ENCODE measurements at regions not wholly inside any gene's neighbourhood (a gene's known extent, or its start where the extent isn't known, plus 50 kb on each side); places are given as distances from the start of the nearest gene placed in this dataset.
"Not testable (repeated sequence)": the region's sequence is repeated elsewhere in the genome, so short reads cannot be mapped to it uniquely, and the experiment has no call there.

- peak; percentile 66 for DNase-seq
Observed at GRCh38 chr12:92987362-92987761, 58.3 kb upstream of the EEA1 start.

DNA sequence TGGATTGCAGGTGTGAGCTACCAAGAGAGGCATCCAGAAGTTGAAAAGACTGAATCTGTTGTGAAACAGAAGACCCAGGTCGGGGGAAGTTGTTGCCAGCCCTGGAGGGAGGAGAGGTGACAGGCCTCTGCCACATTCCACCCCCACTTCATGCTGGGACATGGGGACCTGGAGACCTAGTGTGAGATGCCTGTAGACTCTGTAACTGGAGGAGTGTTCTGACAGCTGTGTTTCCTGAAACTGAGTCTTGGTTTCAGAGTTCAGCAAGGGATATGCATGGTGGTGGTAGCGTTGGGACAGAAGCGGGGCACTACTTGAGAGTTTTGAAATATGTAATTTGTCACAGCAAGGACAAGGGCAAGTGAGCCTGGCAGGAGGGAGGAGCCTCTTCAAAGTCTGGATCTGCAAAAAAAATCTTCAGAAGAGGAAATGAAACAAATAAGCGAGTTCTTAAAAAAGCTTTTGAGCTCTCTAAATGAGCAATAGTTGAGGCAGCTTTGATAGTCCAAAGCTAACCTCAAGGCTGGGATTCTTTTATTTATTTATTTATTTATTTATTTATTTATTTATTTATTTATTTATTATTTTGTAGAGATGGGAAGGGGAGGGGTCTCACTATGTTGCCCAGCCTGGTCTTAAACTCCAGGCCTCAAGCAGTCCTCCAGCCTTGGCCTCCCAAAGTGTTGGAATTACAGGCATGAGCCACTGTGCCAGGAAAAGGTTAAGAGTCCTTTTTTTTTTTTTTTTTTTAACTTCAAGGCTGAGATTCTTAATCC is 58.9 kb upstream of the EEA1 start:
- DNase-seq, result peak; percentile 74

- DNase-seq, result no peak
Observed at GRCh38 chr12:92988622-92989130, 59.6 kb upstream of the EEA1 start.

DNA sequence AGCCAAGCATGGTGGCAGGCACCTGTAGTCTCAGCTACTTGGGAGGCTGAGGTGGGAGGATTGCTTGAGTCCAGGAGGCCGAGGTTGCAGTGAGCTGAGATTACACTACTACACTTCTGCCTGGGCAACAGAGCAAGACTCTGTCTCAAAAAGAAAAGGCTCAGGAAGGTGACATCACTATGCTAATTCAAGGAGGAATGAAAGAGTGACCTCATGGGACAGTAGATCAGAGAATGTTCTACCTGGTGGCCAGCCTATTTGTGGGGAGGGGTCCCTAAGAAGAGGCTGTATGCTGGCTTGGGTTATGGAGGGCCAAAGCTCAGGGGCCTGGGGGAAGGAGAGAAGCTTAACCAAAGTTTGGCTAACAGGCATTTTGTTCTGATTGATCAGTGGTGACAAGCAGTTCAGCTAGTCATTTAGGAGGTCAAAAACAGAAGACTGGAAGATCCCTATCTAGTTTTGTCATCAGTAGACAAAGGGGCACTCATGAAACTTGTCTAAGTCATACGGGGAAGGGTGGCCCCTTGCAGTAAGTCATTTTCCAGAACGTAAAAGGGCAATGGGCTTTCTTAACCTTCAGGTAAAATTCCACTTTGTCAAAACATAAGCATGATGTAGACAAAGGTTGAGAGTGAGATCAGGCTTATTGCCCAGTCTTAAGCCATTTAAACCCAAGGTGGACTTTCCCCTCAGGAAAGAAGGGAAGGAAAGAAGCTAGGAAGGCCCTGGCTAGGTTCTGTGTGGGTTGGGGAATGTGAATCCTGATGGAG is 60.8 kb upstream of the EEA1 start:
- DNase-seq, result peak; percentile 50

DNA sequence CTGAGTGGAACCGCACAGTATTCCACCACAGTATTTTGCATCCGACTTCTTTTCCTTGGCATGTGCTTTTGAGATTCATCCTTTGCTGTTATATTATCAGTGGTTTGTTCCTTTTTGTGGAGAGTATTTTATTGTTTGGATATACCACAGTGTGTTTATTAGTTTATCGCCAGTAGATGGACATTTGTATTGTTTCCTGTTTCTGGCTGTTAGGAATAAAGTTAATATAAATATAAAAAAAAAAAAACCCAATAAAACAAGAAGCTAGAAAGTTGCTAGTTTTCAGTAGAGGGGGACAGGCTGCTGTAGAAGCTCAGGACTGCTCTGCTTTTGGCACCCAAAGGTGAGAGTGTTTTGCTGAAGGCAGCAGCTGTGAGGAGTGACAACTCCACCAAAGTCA is 62.0 kb upstream of the EEA1 start:
- DNase-seq, result no peak

- no peak for DNase-seq
Observed at GRCh38 chr12:92992041-92992440, 62.9 kb upstream of the EEA1 start.

DNA sequence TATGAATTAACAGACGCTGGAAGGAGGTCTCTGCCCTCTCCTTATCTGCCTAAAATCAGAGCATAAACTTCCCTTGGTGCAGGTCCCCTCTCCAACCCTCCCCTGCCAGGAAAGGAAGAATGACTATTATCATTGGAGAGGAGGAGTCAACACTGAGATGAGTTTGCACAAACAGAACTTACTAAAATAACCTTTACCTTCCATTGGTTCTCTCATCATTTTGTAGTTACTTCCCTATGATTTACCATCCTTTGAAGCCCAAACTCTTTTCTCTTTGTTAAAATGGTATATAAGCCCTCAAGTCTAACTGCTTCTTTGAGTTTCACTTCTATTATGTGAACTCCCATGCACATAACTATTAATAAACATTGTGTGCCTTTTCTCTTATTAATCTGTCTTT is 64.2 kb upstream of the EEA1 start:
- DNase-seq, result no peak

- no peak for DNase-seq
Observed at GRCh38 chr12:92995258-92995903, 66.3 kb upstream of the EEA1 start.

GRCh38 chr12:93000026-93000425 is 70.9 kb upstream of the EEA1 start:
- DNase-seq, result no peak

- DNase-seq, result no peak
Observed at GRCh38 chr12:93001407-93001806, 72.3 kb upstream of the EEA1 start.

DNA sequence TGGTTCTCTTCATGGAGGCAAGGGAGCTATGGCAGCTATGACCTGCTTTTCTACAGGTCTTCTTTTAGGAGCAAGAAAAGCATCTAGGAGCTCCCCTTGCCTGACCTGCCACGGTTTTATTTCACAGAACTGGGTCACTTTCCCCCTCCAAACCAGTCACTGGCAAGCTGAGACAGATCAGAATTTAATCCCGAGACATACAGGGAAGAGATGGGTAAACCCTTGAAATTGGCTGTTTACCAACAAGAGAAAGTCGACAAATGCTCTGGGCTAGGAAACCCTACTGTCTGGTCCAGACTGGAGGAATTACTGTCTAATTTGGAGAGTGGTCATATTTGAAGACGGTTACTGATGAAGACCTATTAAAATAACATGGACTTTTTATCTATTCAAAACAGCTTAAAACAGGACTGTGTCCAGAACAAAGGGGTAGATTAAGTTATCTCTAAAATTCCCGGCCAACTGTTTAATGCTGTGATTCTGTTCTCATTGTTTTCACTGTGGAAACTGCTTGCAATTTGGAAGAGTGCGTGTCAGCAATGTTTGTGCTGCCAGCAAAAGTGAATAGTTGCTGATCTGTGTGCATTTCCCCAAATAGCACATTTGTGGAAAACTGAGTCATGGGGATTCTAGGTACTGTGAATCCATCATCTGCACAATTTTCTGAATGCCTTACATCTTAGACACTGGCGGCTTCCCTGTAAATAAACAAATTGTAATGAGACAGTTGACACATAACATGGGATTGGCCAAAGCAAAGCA is 73.4 kb upstream of the EEA1 start:
- no peak for DNase-seq

GRCh38 chr12:93003531-93004239 is 74.6 kb upstream of the EEA1 start:
- DNase-seq, result no peak

DNA sequence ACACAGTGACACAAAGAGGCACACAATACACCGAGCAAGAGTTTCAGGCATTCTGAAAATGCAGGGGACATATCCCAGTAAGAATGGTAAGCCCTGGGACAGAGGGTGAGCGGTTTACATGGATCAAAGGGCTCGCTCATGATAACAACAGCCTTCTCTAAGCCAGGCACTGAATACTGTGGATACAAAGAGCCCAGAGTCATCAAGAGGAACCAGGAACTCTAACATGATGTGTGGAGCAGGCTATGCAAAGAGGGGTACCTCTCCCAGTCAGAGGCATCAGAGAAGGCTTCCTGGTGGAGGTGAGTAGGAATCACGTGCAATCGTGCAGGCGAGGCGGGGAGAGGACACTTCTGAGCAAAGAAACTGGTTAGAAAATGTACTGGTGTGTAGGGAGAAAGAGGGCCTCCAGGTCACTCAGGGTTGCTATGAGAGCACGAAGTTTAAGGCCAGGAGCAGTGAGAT is 76.9 kb upstream of the EEA1 start:
- no peak for DNase-seq

DNA sequence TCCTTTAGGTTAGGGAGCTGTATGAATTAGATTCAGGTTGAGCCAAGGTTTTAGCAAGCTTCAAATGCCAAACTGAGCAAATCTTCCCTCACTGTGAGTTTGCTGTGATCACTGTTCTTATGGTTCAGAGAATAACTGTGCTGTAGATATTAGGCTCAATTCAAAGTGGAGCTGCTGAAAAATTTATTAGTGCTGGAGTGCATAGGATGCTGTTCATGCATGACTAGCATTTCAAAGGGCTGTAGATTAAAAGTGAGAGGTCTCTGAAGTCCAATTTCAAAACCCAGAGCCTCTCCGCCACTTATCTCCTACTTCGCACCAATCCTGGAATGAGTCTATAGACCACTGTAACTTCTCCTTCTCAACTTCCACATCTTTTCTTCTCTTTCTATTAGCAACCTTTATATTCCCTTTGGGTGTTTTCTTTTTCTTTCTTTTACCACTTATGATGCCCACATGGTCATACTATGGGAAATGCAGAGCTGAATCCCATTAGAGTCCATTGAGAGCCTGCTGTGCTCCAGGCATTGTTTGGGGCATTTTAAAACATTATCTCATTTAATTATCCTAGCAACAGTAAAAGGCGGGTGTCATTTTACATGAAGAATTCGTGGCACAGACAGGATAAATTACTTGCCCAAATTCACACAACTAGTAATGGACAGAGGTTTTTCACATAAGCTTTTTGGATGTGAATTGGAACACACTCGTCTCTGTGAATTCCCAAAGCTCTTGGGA is 77.5 kb upstream of the EEA1 start:
- no peak for DNase-seq

DNA sequence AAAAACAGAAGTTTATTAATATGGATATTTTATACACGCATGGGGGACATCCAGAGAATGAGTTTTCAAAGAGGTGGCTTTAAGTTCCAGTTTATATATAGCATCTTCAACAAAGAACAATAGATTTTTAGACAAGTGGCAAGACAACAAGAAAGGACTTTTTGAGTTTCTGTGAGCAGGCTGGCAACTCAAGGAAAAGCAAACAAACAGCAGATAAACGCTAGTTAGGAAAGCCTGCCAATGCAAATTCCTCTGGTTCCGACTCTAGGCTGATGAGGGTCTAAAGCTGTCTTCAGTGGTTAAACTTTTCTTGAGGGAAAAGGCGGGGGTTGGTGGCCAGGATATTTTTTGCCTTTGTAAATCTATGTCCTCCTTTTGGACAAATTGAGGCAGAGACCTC is 78.4 kb upstream of the EEA1 start:
- DNase-seq, result no peak

DNA sequence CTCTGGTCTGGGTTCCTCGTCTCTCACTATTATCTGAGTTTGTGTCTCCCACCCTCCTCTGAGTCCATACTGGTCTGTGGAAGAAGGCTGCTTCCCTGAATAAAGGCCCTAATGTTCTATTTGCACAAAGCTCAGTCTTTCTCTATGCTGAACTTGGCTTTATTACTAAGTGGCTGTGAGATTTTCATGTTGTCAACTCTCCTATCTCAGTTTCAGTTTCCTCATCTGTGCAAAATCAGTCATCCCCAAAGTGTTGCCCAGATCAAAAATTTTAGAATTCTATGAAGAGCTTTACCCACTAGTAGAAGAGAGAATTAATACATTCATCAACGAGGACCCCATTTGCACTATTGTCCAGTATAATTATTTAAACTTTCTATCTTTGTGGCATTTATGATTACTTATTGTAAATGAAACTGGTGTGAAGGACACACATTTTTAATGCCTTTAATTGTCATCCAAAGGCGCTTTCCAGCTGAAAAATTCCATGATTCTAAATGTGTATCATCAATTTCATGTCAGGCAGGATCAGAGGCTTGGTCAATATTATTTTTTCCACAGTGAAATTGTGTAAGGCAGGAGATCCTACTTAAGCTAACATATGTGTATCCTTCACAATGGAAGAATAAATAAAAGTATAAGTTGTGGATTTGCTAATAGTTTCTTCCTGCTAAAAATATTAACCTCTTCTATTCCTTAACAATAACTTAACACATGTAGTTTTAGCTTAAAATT is 79.1 kb upstream of the EEA1 start:
- peak; percentile 26 for DNase-seq

DNA sequence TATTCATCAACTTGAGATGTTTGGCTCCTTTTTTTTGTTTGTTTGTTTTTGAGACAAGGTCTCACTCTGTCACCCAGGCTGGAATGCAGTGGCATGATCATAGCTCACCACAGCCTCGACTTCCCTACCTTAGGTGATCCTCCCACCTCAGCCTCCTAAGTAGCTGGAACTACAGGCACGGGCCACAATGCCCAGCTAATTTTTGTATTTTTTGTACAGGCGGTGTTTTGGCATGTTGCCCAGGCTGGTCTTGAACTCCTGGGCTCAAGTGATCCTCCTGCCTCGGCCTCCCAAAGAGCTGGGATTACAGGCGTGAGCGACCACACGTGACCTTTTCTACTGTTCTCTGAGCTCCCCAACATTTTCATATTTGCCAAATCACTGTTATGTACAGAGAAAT is 79.8 kb upstream of the EEA1 start:
- DNase-seq, result not testable (repeated sequence)

DNA sequence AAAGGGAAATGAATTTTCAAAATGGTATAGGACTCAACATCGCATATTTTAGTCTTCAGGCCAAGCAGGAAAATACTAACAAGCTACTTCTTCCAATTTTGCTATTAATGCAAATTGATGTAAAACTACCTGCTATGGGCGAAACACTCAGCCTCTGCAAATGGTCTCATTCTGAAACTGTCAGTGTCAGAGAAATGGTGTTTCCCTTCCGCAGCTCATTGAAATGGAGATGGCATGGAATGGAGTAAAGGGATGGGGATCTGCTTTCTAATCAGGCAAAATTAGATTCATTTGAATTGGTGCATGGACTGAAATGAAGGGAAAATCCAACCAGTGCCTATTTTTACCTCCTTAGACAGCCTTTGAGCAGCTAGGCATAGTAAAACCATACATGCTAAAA is 80.4 kb upstream of the EEA1 start:
- no peak for DNase-seq

DNA sequence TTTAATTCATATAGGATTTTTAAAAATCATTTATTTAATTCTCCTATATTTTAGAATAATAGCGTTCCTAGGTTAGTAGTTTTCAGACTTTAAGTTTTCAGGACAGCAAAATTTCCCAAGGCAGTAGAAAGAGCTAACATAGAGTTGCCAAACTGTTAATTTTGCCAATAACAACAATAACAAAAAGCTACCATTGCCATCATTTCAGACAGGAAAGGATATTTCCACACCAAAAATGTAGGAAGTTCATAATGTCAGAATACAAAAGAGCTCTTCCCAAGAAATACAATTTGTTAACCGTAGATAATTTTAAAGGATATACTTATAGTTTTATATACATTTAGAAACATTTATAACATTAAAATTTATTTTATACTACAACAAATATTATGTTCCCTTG is 81.4 kb upstream of the EEA1 start:
- DNase-seq, result no peak

DNA sequence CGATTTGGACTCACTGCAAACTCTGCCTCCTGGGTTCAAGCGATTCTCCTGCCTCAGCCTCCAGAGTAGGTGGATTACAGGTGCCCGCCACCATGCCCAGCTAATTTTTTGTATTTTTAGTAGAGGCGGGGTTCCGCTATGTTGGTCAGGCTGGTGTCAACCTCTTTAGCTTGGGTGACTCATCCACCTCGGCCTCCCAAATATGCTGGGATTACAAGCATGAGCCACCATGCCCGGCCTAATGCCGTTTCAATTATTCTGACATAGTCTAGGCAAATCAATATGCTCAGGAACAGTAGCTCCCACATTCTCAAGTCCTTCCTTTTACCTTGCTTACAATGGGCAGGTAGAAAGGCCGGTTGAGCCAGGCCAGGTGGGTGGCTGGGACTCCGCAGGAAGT is 82.0 kb upstream of the EEA1 start:
- DNase-seq, result no peak
